ENCODE measurements at regions not wholly inside any gene's neighbourhood (a gene's known extent, or its start where the extent isn't known, plus 50 kb on each side); places are given as distances from the start of the nearest gene placed in this dataset.
"Not testable (repeated sequence)": the region's sequence is repeated elsewhere in the genome, so short reads cannot be mapped to it uniquely, and the experiment has no call there.

DNA sequence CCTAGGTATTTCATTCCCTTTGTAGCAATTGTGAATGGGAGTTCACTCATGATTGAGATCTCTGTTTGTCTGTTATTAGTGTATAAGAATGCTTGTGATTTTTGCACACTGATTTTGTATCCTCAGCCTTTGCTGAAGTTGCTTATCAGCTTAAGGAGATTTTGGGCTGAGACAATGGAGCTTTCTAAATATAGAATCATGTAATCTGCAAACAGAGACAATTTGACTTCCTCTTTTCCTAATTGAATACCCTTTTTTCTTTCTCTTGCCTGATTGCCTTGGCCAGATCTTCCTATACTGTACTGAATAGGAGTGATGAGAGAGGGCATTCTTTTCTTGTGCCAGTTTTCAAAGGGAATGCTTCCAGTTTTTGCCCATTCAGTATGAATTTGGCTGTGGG, 398.1 kb downstream of the SRGAP2C start:
- H3K79me2 ChIP-seq (ENCODE audit: control insufficient read depth, insufficient read depth, low read length); DNase-seq (ENCODE audit: low read depth, low spot score); H3K4me1 ChIP-seq (ENCODE audit: control insufficient read depth, extremely low read depth, insufficient read depth, low read length); H3K4me2 ChIP-seq (ENCODE audit: control insufficient read depth, extremely low read depth, insufficient read depth, low read depth, low read length); FAIRE-seq; H2AFZ ChIP-seq (ENCODE audit: control insufficient read depth, low read length); H3K36me3 ChIP-seq (ENCODE audit: control insufficient read depth in 2 of 2, extremely low read depth in 1 of 2, insufficient read depth in 2 of 2, low read length in 2 of 2); H3K4me3 ChIP-seq (ENCODE audit: control insufficient read depth in 2 of 3, extremely low read depth in 1 of 3, insufficient read depth in 2 of 3, low read depth in 1 of 3, low read length in 3 of 3); H3K27ac ChIP-seq (ENCODE audit: control insufficient read depth, insufficient read depth, low read length); H3K9me3 ChIP-seq (ENCODE audit: control insufficient read depth, low read depth, low read length); H3K9ac ChIP-seq (ENCODE audit: control insufficient read depth, extremely low read depth, insufficient read depth, low read length); H4K20me1 ChIP-seq (ENCODE audit: control insufficient read depth, extremely low read depth, insufficient read depth, low read length); dilution Hi-C loops (cut with MboI; ENCODE audit: extremely low pct_ligation_motif_present, low sequenced_read_pairs); H3K27me3 ChIP-seq (ENCODE audit: control insufficient read depth, extremely low read depth, insufficient read depth, low read length); H3K9me1 ChIP-seq (ENCODE audit: control insufficient read depth, extremely low read depth, insufficient read depth, low read length): not testable (repeated sequence)

DNA sequence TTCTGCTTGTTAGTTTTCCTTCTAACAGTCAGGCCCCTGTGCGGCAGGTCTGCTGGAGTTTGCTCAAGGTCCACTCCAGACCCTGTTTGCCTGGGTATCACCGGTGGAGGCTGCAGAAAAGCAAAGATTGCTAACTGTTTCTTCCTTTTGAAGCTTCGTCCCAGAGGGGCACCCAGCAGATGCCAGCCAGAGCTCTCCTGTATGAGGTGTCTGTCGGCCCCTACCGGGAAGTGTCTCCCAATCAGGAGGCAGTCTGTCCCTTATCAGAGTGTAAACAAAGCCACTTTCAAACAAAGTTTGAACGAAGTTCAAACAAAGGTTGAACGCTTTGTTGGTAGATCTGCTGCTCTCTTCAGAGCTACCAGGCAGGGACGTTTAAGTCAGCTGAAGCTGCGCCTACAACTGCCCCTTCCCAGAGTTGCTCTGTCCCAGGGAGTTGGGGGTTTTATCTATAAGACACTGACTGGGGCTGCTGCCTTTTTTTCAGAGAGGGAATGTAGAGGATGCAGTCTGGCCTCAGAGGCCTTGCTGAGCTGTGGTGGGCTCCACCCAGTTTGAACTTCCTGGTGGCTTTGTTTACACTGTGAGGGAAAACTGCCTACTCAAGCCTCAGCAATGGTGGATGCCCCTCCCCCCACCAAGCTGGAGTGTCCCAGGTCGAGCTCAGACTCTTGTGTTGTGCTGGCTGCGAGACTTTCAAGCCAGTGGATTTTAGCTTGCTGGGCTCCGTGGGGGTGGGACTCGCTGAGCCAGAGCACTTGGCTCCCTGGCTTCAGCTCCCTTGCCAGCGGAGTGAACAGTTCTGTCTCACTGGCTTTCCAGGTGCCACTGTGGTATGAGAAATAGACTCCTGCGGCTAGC, 401.8 kb downstream of the SRGAP2C start:
- H3K79me2 ChIP-seq (ENCODE audit: control insufficient read depth, insufficient read depth, low read length), result no peaks in the 10 kb centered on the region
- TF ChIP-seq, protein P1, sequence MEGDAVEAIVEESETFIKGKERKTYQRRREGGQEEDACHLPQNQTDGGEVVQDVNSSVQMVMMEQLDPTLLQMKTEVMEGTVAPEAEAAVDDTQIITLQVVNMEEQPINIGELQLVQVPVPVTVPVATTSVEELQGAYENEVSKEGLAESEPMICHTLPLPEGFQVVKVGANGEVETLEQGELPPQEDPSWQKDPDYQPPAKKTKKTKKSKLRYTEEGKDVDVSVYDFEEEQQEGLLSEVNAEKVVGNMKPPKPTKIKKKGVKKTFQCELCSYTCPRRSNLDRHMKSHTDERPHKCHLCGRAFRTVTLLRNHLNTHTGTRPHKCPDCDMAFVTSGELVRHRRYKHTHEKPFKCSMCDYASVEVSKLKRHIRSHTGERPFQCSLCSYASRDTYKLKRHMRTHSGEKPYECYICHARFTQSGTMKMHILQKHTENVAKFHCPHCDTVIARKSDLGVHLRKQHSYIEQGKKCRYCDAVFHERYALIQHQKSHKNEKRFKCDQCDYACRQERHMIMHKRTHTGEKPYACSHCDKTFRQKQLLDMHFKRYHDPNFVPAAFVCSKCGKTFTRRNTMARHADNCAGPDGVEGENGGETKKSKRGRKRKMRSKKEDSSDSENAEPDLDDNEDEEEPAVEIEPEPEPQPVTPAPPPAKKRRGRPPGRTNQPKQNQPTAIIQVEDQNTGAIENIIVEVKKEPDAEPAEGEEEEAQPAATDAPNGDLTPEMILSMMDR (optimal IDR thresholded peaks at IDR 0.05 in 1 of 3, IDR thresholded peaks at IDR 0.05 in 1 of 3, conservative IDR thresholded peaks at IDR 0.05 in 1 of 3; ENCODE audit: extremely low read depth in 1 of 3, insufficient read depth in 2 of 3, low read length in 3 of 3), result no peak
- TF ChIP-seq EZH2 (IDR thresholded peaks at IDR 0.05; ENCODE audit: low read length), result no peak
- DNase-seq (ENCODE audit: low read depth, low spot score) (no peak), FAIRE-seq (no peak)
- no peak overlapping the region for H3K9ac ChIP-seq (ENCODE audit: control insufficient read depth, extremely low read depth, insufficient read depth, low read length)
- no peaks in the 10 kb centered on the region for H4K20me1 ChIP-seq (ENCODE audit: control insufficient read depth, extremely low read depth, insufficient read depth, low read length)
- H3K4me1 ChIP-seq (ENCODE audit: control insufficient read depth, extremely low read depth, insufficient read depth, low read length), result no peaks in the 10 kb centered on the region
- H3K4me2 ChIP-seq (ENCODE audit: control insufficient read depth, extremely low read depth, insufficient read depth, low read depth, low read length), result no peak overlapping the region
- no peak overlapping the region for H3K4me3 ChIP-seq (ENCODE audit: control insufficient read depth in 2 of 3, extremely low read depth in 1 of 3, insufficient read depth in 2 of 3, low read depth in 1 of 3, low read length in 3 of 3)
- no peaks in the 10 kb centered on the region for H3K9me3 ChIP-seq (ENCODE audit: control insufficient read depth, low read depth, low read length)
- H3K36me3 ChIP-seq (ENCODE audit: control insufficient read depth in 2 of 2, extremely low read depth in 1 of 2, insufficient read depth in 2 of 2, low read length in 2 of 2), result no peaks in the 10 kb centered on the region
- H3K27ac ChIP-seq (ENCODE audit: control insufficient read depth, insufficient read depth, low read length), result no peak overlapping the region
- dilution Hi-C loops (cut with MboI; ENCODE audit: extremely low pct_ligation_motif_present, low sequenced_read_pairs), result no loop called here
- no peaks in the 10 kb centered on the region for H3K27me3 ChIP-seq (ENCODE audit: control insufficient read depth, extremely low read depth, insufficient read depth, low read length)
- no peak overlapping the region for H2AFZ ChIP-seq (ENCODE audit: control insufficient read depth, low read length)
- no peaks in the 10 kb centered on the region for H3K9me1 ChIP-seq (ENCODE audit: control insufficient read depth, extremely low read depth, insufficient read depth, low read length)

DNA sequence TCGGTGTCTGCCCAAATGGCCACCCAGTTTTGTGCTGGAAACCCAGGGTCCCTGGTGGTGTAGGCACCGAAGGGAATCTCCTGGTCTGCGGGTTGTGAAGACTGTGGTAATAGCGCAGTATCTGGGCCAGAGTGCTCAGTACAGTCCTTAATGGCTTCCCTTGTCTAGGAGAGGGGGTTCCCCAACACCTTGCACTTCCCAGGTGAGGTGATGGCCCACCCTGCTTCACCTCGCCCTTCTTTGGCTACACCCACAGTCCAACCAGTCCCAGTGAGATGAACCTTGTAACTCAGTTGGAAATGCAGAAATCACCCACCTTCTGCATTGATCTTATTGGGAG, 402.4 kb downstream of the SRGAP2C start:
- Histone ChIP-seq H4K20me1 (ENCODE audit: control insufficient read depth, extremely low read depth, insufficient read depth, low read length) (no peaks in the 10 kb centered on the region), H3K4me3 (ENCODE audit: control insufficient read depth in 2 of 3, extremely low read depth in 1 of 3, insufficient read depth in 2 of 3, low read depth in 1 of 3, low read length in 3 of 3) (no peak overlapping the region), H3K9ac (ENCODE audit: control insufficient read depth, extremely low read depth, insufficient read depth, low read length) (no peak overlapping the region)

More for the DNA sequence above, 402.4 kb downstream of the SRGAP2C start:
- TF ChIP-seq, protein P1 (optimal IDR thresholded peaks at IDR 0.05 in 1 of 3, IDR thresholded peaks at IDR 0.05 in 1 of 3, conservative IDR thresholded peaks at IDR 0.05 in 1 of 3; ENCODE audit: extremely low read depth in 1 of 3, insufficient read depth in 2 of 3, low read length in 3 of 3), result no peak
- TF ChIP-seq EZH2 (IDR thresholded peaks at IDR 0.05; ENCODE audit: low read length), result no peak
- Histone ChIP-seq H3K9me3 (ENCODE audit: control insufficient read depth, low read depth, low read length) (no peaks in the 10 kb centered on the region), H3K4me1 (ENCODE audit: control insufficient read depth, extremely low read depth, insufficient read depth, low read length) (no peaks in the 10 kb centered on the region), H3K27me3 (ENCODE audit: control insufficient read depth, extremely low read depth, insufficient read depth, low read length) (no peaks in the 10 kb centered on the region), H2AFZ (ENCODE audit: control insufficient read depth, low read length) (no peak overlapping the region), H3K9me1 (ENCODE audit: control insufficient read depth, extremely low read depth, insufficient read depth, low read length) (no peaks in the 10 kb centered on the region), H3K4me2 (ENCODE audit: control insufficient read depth, extremely low read depth, insufficient read depth, low read depth, low read length) (no peak overlapping the region), H3K36me3 (ENCODE audit: control insufficient read depth in 2 of 2, extremely low read depth in 1 of 2, insufficient read depth in 2 of 2, low read length in 2 of 2) (no peaks in the 10 kb centered on the region), H3K27ac (ENCODE audit: control insufficient read depth, insufficient read depth, low read length) (no peak overlapping the region), H3K79me2 (ENCODE audit: control insufficient read depth, insufficient read depth, low read length) (no peaks in the 10 kb centered on the region)
- dilution Hi-C loops (cut with MboI; ENCODE audit: extremely low pct_ligation_motif_present, low sequenced_read_pairs), result no loop called here
- DNase-seq (ENCODE audit: low read depth, low spot score) (no peak), FAIRE-seq (no peak)
